ENCODE measurements at regions not wholly inside any gene's neighbourhood (a gene's known extent, or its start where the extent isn't known, plus 50 kb on each side); places are given as distances from the start of the nearest gene placed in this dataset.

DNA sequence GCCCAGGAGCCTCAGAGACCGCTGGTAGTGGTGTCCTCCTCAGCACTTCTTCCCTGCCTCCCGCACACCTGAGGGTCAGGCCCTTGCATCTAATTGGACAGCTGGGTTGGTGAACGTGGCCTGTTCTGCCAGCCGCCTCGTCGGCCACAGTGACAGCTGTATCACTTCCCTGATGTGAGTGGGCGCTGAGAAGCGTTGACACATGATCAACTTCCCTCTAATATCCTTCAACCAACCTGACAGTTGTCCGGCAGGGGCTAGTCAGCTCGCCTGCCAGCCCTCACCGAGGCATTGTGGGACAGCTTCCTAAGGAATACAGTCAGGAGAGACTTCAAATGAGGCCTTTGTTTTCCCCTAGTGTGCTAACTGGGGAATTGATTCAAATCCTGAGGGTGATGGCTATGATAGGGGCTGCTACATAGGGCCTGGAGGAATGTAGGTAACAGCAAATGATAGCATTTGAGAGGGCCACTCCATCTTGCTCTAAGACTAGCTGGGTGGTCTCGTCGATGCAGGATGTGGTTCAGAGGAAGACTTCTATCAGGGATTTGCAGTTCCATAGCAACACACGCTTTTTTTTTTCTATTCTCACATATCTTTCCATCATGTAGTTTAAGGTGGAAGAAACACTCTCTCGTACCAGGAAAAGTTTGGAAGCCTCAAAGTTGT, 230.8 kb downstream of the TSHZ3 start:
- no peak for DNase-seq

DNA sequence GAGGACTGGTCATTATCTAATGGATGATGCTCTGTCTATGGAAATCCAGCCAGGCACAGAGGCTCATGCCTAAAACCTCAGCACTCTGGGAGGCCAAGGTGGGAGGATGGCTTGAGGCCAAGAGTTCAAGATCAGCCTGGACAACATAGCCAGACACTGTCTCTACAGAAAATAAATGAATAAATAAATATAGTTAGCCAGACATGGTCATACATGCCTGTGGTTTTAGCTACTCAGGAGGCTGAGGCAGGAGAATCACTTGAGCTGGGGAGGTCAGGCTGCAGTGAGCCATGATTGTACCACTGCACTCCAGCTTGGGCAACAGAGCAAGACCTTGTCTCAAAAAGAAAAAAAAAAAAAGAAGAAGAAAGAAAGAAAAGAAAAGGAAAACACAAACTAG, 234.7 kb downstream of the TSHZ3 start:
- no peak for DNase-seq

DNA sequence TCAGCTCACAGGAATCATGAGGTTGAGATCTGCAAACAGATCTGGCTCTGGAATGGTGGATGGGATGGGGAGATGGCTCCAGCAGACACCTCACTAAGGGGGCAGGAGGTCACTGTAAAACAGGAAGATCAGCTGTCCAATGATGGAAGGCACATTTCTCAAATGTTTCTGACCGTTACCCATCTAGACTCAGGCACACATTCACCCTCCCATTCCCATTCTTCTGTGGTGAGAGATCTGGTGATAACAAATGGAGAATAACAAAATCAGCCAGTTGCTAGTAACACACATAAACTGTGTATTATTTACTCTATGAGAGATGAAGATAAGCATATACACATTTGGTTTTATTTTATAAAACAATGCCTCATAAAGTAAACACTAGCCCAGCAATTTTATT, 235.9 kb downstream of the TSHZ3 start:
- no peak for DNase-seq

DNA sequence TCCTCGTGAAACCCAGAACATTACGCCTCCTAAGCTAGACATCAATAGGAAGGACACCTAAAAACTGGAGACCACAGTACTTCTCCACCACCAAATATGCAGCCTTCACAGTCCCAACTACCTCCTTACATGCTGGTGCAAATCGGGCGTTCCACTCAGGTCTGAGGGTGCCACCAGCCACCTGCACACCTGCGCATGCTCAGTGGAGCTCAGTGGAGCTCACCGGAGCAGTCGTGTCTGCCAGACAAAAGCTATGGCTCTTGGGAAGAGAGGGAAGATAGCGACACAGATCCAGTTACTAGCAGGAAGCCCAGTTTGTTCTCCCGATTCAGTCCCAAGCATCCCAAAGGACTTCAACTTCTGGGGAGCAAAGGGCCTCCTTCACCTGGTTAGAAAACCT, 237.1 kb downstream of the TSHZ3 start:
- DNase-seq = no peak

DNA sequence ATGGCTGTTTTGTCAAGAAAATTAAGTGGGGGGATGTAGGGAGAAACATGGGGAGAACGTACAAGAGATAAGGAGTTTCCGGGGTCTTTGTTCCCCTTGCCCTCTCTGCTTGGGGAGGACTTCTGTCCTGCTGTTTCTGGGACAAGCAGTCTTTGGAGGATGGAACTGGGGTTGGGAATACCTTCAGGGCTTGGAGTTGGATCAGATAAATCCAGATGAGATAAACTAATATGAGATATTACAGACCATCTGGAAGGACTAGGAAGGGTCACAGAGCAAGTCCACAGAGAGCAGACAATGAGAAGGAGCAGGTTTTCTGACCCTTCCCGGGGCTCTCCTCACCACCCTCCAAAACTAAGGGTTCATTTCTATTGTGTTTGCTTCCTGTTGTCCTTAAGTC, 237.5 kb downstream of the TSHZ3 start:
- DNase-seq = no peak

DNA sequence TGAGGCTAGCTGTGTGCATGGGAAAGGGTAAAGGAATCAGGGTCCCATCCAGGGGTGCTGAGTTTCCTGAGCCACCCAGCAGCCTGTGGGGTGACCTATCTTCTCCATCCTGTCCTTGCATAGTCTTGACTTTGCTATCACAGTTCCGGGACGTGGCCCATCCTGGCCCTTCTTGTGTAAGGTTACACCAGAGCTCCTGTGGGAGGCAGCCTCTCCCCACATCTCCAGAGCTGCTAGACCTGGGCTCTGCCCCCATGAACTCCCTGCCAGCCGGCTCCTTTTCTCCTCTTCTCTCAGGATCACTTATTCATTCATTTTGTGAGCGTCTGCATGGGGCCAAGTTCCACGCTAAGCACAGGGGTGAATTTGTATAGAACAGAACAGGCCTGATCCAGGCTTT, 238.9 kb downstream of the TSHZ3 start:
- DNase-seq = peak in 1 of 2 donors; percentile 10

DNA sequence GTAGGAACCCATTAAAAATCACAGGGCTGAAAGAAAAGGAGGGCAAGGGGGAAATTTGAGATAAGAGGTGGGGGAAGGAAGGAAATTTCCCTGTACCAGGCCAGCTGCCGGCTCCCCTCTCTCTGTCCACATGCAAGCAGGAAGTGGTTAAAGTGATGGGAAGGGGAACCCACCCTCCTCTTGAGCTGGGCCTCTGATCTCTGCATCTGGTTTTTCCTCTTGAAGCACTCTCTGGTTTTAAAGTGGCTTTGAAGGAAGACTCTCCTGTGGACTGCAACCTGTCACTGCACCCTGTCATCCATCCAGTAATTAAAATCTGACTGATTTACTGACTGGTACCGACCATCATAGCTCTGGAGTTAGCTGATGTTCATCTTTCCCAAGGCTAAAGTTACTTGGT, 239.6 kb downstream of the TSHZ3 start:
- no peak for DNase-seq

DNA sequence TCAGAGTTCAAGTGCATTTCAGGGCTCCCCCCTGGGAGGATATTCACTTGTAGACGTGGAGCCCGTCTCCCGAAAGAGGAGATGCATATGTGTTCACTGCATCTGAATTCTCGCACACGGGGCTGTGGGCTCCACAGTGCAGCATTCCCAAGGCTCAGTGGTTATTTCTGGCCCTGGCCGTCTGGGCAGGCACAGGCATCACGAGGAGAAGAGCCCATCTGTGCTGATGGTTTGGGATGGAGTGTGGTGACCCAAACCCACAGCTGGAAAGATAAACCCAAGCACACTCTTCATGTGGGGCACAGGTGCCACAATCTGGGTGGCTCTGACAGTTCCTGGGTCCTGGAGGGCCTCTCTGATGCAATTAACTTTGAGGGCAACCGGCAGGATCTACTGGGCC, 242.1 kb downstream of the TSHZ3 start:
- DNase-seq = no peak

DNA sequence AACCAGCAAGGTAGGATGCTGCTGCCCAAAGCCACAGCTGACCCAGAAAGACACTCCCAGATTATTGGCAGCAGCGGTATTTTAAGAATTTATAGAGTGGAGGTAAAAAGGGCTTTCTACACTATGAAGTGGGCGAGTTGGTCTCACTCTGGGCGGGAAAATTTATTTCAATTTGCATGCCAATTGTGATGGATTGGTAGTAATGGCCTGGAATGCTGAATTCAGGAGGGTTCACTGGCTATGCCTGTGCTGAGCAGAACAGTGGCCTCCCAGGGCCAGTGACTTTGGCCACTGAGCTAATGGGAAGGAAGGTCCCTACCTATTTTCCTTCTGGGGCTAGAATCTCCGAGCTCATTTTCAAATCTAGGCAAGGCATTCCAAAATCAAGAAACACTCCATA, 243.5 kb downstream of the TSHZ3 start:
- DNase-seq = no peak

DNA sequence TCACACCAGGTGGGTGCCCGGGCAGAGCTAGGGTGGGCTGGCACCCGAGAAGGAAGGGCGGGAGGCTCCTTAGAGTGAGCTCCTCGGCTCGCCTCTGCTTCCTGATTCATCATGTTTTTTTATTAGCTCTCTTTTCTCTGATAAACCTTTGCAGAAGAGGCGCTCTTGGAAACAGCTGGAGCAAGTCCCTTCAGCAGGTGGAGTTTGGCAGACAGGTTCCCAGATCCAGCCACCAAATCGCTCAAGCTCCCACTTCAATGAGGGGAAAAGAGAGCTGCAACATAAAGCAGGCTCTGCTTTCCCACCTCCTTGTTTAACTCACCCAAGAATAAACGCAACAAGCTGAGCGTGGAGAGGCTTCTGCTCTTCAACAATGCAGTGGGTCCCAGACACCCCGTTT, 244.8 kb downstream of the TSHZ3 start:
- no peak for DNase-seq

DNA sequence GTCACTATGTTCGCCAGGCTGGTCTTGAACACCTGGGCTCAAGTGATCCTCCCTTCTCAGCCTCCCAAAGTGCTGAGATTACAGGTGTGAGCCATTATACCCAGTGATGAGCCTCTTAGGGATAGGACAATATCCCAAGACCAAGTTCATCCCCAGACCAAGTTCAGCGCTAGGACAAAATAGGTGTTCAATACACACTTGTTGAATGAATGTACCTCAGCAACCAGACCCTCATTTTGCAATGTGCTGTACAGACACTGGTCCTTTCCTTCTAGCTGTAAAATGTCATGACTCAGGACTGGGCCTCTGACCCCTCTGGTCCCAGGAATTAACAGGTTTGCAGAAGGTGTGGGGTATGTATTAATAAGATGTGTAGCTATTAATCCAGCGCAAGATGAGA, 246.0 kb downstream of the TSHZ3 start:
- DNase-seq = no peak

DNA sequence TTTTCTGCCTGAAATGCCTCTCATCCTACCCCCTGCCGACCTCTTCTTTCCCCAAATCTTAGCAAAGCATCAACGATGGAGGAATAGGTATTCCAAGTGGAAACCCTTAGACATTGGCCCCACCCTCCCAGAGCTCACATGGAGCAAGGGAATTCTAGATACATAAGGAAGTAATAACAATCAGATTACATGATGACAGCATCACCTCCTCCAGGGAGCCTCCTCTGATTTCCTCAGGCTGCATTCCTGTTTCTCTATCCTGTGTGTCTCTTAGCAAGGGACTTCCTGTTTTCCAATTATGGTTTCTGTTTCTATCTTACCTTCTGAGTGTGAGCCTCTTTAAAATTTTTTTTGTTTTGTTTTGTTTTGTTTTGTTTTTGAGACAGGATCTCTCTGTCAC, 246.6 kb downstream of the TSHZ3 start:
- no peak for DNase-seq

DNA sequence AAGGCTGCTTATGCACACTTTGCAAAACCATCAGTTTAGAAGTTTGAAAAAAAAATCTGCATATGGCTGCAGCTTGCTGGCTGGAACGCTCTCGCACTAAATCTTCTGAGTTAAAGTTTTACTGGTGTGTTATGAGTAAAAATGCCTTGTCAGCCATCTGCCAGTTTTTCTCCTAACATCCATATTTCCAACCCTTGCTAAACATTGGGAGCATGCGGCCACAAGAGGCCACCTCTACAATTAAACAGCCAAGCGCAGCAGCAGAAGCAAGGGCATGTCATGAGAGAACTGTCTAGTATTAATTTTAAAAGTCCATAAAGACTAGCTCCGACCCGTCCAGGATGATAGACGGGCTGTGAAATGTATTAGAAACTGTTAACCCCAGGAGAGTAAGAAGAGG, 248.3 kb downstream of the TSHZ3 start:
- no peak for DNase-seq

DNA sequence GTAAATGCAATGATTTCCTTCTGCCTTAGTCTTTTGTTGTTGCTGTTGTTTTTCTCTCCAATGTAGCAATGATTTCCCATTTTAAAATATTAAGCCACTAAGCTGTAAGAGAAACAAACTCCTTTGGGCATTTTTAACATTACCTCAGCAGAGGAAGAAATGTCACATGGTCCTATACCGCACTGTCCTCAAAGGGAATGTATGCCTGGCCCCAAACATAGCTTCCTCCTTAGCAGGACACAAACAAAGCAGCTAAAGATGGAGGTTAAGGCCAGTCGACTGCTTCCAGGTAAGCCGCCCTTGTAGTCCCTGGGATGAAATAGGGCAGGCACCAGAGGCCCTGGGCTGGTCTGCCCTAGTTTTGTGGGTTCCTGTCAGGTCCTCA, 249.0 kb downstream of the TSHZ3 start:
- no peak for DNase-seq

DNA sequence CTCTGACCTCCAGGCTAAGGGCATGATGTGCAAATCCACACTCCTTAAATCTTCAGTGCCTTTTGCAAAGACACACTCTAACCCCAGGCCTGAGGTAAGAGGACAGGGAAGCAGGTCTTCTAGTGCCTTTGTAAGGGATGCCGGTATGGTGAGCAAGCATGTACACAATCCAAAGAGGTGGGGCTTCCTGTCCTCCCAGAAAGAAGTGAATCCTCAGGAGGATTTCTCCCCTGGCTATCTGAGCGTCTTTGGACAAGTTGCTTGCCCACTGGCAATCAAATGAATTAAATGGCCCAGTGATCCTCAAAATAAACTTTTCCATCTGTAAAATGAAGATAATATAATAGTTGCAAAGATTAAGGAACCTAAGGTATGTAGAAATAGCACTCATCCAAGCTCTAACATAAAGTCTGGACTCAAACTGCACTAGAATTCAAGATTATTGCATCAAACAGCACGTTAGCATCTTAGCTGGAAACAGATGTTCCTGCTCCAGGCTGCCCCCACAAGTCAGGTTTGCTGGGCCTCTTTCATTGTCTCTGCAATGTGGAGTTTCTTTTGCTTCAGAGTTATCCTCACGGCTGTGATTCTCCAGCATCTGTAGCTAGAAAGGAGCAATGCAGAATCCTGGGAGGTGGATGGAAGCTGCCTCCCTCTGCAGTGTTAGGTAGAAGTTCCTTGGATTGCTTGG, 249.6 kb downstream of the TSHZ3 start:
- DNase-seq = no peak

DNA sequence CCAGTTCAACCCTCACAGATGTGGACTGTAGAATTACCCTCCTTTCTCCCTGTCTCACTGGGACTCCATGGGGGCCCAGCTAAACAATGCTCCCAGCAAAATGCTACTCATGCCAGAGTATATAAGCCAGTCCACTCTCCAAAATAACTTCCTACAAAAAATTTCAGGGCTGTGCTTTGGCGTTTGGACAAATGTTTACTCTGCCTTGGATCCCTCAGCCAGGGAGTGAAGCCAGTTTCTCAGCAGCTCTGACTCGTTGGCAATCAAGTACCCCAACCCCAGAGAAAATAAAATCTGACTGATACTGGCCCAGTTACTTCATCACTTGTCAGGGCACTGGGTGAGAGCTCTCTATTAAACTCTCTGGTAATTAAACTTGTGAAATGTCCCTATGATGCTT, 250.4 kb downstream of the TSHZ3 start:
- no peak for DNase-seq

DNA sequence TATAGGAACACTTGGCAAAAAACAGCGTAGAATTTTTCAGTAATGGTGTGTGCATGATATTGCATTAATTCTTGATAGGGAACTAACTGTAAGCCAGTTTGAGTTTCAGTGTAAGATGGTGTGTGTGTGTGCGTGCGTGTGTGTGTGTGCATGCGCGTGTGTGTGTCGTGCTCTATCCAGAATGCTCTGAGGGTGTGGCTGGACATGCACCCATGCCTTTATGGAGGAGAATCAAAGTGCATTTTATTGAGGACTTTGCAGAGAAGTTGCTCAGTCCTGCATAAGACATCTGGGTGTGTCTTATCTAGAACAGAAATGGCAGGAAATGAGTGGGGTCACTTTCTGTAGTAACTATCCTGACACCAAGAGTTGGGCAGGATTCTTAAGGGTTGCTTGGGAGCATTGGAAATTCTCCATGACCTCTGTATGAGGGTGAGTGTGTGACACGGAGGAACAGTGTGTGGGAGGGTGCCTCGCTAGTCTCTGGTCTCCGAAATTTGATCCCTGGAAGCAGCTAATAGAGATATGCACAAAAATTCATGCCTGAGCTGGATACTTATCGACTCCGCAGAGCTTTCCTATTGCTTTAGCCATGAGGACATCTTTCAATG, 252.2 kb downstream of the TSHZ3 start:
- DNase-seq = no peak

DNA sequence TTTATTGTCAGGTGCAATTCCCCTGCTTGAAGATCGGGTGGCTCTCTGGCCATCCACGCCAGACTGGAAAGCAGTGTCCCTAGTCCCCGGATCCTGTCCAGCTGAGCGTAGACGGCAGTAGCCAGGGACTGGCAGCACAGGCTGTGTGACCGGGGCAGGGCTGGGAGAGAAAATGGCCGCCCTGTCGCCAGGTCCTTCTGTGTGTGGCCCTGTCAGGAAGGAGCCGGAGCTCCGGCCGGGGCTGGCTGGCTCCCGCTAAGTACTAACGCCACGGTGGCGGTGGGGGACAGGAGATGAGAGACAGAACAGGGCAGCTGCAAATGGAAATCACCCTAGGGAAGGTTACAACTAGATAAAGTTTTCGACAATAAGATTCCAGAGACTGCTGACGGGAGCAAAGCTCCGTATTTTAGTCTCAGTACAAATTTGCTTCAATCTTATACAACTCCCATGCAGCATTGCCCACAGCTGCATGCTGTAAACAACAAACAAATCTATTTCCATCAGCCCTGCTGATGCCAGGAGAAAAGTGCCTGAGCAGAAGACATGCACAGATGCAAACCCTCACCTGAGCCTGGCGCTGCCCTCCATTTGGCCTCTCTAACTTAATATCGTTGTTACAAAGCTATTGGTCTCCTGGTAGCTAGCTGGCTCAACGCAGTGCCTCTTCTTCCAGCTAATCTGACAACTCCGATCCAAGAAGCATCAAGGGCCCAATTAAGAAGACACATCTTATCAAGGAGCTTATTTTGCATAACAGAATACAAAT, 253.0 kb downstream of the TSHZ3 start:
- no peak for DNase-seq

DNA sequence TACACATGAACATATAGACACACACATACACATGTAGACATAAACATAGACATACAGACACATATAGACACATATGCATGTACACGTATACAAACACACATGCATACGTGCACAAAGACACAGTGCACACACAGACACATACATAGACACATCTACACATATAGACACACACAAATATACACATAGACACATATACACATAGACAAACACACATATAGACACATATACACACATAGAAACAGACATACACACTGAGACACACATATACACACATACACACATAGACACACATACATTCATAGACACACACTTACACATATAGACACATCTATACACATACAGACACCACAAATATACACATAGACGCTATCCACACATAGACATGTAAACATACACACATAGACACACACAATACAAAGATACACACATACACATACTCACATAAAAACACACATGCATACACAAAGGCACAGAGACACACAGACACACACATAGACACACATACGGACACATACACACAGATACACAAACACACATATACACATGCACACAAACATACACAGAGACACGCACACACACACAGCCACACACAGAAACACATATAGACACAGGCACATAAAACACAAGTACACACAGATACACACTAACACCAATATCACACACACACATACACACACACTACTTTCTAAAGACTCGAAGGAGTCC, 254.0 kb downstream of the TSHZ3 start:
- DNase-seq = no peak

DNA sequence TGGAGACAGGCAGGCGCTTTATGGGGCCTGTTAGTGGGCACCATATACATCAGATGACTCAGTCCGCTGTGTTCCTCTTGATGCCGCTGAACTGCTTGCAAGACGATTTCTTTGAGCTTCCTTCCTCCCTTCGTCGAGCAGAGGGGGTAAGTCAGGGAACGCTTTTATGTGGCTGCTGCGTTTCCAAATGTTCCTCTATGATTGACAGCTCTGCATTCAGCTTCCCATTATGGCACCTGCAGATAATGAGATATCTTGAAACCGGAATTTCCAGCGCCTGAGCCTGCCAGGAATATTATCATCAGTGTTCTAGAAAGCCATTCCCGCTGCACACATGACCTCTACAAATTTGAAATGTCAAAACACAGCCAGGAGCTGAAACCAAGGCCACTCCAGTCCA, 257.0 kb downstream of the TSHZ3 start:
- DNase-seq = no peak

DNA sequence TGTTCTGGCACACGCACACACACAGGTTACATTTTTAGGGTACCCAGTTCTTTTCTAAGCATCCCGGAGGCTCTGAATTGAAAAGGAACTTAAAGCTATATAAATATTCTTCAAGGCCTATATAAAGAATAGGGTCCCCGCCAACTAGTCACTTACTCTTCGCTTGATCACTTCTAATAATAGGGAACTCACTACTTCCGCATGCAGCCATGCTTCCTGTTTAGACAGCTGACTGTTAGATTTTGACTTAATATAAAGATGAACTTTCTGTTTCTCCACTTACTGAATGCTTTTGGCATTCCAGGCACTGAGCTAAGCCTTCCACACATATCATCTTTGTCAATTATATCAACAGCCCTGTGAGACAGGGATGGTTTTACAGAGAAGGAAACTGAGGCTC, 259.6 kb downstream of the TSHZ3 start:
- no peak for DNase-seq

DNA sequence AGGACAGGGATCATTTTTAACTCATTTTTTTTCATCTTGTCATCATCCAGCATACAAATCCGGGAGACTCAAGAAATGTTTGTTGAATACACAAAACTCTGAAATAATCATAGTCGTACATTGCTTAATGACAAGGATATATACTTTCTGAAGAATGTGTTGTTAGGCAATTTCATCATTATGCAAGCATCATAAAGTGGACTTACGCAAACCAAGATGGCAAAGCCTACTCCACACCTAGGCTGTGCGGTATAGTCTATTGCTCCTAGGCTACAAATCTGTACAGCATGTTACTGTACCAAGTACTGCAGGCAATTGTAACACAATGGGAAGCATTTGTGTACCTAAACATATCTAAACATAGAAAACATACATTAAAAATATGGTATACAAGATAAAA, 264.1 kb downstream of the TSHZ3 start:
- DNase-seq = no peak

DNA sequence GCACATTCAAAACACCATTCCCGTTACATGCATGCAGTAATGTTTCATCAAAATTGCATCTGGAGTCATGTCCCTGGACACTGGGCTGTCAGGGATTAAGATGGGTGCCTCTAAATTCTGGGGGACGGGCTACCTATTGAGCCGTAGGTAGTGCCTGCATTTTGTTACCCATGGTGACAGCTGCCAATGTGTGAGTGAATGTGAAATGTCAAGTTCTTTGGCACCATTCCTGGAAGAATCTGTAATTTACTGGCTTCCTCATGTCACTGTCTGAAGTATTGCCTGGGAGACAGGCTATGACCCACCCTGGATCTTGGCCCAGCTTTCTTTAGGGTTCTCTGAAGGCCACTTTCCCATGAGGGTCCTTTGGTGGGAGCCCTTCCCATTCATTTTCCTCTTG, 266.1 kb downstream of the TSHZ3 start:
- DNase-seq = no peak

Data from stimulated activated CD4-positive, alpha-beta T cell treated with anti-CD3 and anti-CD28 coated beads, Interleukin-2, amount 100 ng/mL, for 24 hours (primary cell).